ENCODE measurements at regions not wholly inside any gene's neighbourhood (a gene's known extent, or its start where the extent isn't known, plus 50 kb on each side); places are given as distances from the start of the nearest gene placed in this dataset.

- Histone ChIP-seq H3K36me3 (replicated peaks in 1 of 2) (no peaks in the 10 kb centered on the region), H3K27me3 (no peaks in the 10 kb centered on the region), H3K4me3 (no peak overlapping the region), H3K27ac (no peak overlapping the region), H3K9me3 (replicated peaks in 1 of 3) (no peaks in the 10 kb centered on the region), H3K4me1 (replicated peaks in 1 of 2) (no peaks in the 10 kb centered on the region)
- DNase-seq = no peak
- intact Hi-C loops (cut with DNase I) = no loop called here
- no peak for TF ChIP-seq POLR2A (IDR thresholded peaks at IDR 0.05)
- TF ChIP-seq CTCF (IDR thresholded peaks at IDR 0.05) = no peak
- WGBS, 4 donors = 74 to 94% (median 77%) methylated on average over 4 of the region's 4 CpGs
Observed at GRCh38 chrX:144683247-144683646, 564.1 kb upstream of the SPANXN1 start.

- intact Hi-C loops (cut with DNase I) = no loop called here
- no peaks in the 10 kb centered on the region for H3K27me3 ChIP-seq
- no peaks in the 10 kb centered on the region for H3K9me3 ChIP-seq (replicated peaks in 1 of 3)
- 41 to 64% (median 51%) methylated on average over 2 of the region's 2 CpGs for WGBS, 4 donors
- TF ChIP-seq CTCF (IDR thresholded peaks at IDR 0.05) (no peak), POLR2A (IDR thresholded peaks at IDR 0.05) (no peak)
- H3K27ac ChIP-seq = no peak overlapping the region
- H3K4me3 ChIP-seq = no peak overlapping the region
- H3K4me1 ChIP-seq (replicated peaks in 1 of 2) = no peaks in the 10 kb centered on the region
- H3K36me3 ChIP-seq (replicated peaks in 1 of 2) = no peaks in the 10 kb centered on the region
- DNase-seq = no peak
Observed at GRCh38 chrX:144709841-144710240, 537.5 kb upstream of the SPANXN1 start.

- H3K4me3 ChIP-seq = no peak overlapping the region
- WGBS, 4 donors = 56 to 64% (median 59%) methylated on average over 5 of the region's 5 CpGs
- H3K4me1 ChIP-seq (replicated peaks in 1 of 2) = no peaks in the 10 kb centered on the region
- H3K27me3 ChIP-seq = no peaks in the 10 kb centered on the region
- H3K9me3 ChIP-seq (replicated peaks in 1 of 3) = no peaks in the 10 kb centered on the region
- DNase-seq = no peak
- TF ChIP-seq POLR2A (IDR thresholded peaks at IDR 0.05) (no peak), CTCF (IDR thresholded peaks at IDR 0.05) (no peak)
- H3K36me3 ChIP-seq (replicated peaks in 1 of 2) = no peaks in the 10 kb centered on the region
- no peak overlapping the region for H3K27ac ChIP-seq
- intact Hi-C loops (cut with DNase I) = no loop called here
Observed at GRCh38 chrX:144715337-144715736, 532.0 kb upstream of the SPANXN1 start.

GRCh38 chrX:144716187-144716586 is 531.1 kb upstream of the SPANXN1 start:
- H3K27ac ChIP-seq = no peak overlapping the region
- no peak overlapping the region for H3K4me3 ChIP-seq
- H3K27me3 ChIP-seq = no peaks in the 10 kb centered on the region
- intact Hi-C loops (cut with DNase I) = no loop called here
- 63 to 64% (median 63%) methylated on average over 4 of the region's 4 CpGs for WGBS, 4 donors
- H3K36me3 ChIP-seq (replicated peaks in 1 of 2) = no peaks in the 10 kb centered on the region
- no peaks in the 10 kb centered on the region for H3K4me1 ChIP-seq (replicated peaks in 1 of 2)
- no peaks in the 10 kb centered on the region for H3K9me3 ChIP-seq (replicated peaks in 1 of 3)
- no peak for TF ChIP-seq CTCF (IDR thresholded peaks at IDR 0.05)
- no peak for TF ChIP-seq POLR2A (IDR thresholded peaks at IDR 0.05)
- no peak for DNase-seq
